A673 (cell line): ENCODE measurements at regions not wholly inside any gene's neighbourhood (a gene's known extent, or its start where the extent isn't known, plus 50 kb on each side); places are given as distances from the start of the nearest gene placed in this dataset.

ENCODE experiments used
- EZH2 ChIP-seq: fragments of 200-600 bp; sonication (generic); IDR thresholded peaks from 2 replicates; pipeline ENCODE4 v1.6.1; 2017; ENCODE audit warnings: borderline replicate concordance, low read depth, mild to moderate bottlenecking, mixed read lengths, antibody characterized with exemption, low read length; ENCODE audit not compliant: poor library complexity, severe bottlenecking
- TF ChIP-seq, protein P1 (sequence below): fragments of 300-800, 200-600 bp; sonication (generic); conservative IDR thresholded peaks from 2 replicates; pipeline ENCODE4 v1.5.1; 2017; ENCODE audit warnings: low read depth, mild to moderate bottlenecking, antibody characterized with exemption, low read length, moderate library complexity, mixed read lengths

DNA sequence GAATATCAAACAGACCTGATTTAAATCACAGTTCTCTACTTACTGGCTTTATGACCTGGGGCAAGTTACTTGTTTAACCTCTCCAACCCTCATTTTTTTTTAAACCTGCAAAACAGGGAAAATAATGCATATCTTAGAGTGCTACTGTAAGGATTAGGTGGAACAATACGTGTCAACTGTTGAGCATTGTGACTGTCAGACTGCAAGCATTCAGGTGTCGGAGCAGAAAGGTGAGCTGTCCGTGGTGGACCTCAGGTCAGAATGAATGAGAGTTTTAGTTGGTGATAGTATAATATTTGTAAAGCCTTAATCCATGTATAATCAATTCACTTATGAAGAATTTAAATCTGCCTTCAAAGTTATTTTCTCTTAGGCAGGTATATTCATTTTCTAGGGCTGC lies 404.2 kb downstream of the ETNK1 start:
- TF ChIP-seq, protein P1, sequence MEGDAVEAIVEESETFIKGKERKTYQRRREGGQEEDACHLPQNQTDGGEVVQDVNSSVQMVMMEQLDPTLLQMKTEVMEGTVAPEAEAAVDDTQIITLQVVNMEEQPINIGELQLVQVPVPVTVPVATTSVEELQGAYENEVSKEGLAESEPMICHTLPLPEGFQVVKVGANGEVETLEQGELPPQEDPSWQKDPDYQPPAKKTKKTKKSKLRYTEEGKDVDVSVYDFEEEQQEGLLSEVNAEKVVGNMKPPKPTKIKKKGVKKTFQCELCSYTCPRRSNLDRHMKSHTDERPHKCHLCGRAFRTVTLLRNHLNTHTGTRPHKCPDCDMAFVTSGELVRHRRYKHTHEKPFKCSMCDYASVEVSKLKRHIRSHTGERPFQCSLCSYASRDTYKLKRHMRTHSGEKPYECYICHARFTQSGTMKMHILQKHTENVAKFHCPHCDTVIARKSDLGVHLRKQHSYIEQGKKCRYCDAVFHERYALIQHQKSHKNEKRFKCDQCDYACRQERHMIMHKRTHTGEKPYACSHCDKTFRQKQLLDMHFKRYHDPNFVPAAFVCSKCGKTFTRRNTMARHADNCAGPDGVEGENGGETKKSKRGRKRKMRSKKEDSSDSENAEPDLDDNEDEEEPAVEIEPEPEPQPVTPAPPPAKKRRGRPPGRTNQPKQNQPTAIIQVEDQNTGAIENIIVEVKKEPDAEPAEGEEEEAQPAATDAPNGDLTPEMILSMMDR, result no peak
- no peak for TF ChIP-seq EZH2
